ENCODE measurements at regions not wholly inside any gene's neighbourhood (a gene's known extent, or its start where the extent isn't known, plus 50 kb on each side); places are given as distances from the start of the nearest gene placed in this dataset.

- TF ChIP-seq CTCF (IDR thresholded peaks at IDR 0.05; ENCODE audit: borderline replicate concordance): no peak
- H3K4me1 ChIP-seq: peaks cover 7% of the 10 kb centered on the region
Measured at GRCh38 chr10:4532011-4532410, 294.0 kb upstream of the AKR1E2 start.

GRCh38 chr10:4529266-4529665 lies 296.7 kb upstream of the AKR1E2 start:
- Histone ChIP-seq H3K27me3 (ENCODE audit: low read depth) (no peaks in the 10 kb centered on the region), H3K4me3 (no peak overlapping the region), H3K9me3 (replicated peaks) (no peaks in the 10 kb centered on the region), H3K27ac (replicated peaks) (no peak overlapping the region), H3K4me1 (peaks cover 16% of the 10 kb centered on the region), H3K36me3 (no peaks in the 10 kb centered on the region)
- intact Hi-C loops (cut with micrococcal nuclease): no loop called here
- TF ChIP-seq CTCF (IDR thresholded peaks at IDR 0.05; ENCODE audit: borderline replicate concordance): no peak
- no peak for DNase-seq

More at GRCh38 chr10:4532011-4532410, 294.0 kb upstream of the AKR1E2 start:
- Histone ChIP-seq H3K4me3 (no peak overlapping the region), H3K36me3 (no peaks in the 10 kb centered on the region), H3K27me3 (ENCODE audit: low read depth) (no peaks in the 10 kb centered on the region), H3K27ac (replicated peaks) (peak overlapping the region; percentile 25), H3K9me3 (replicated peaks) (peaks cover 5% of the 10 kb centered on the region)
- intact Hi-C loops (cut with micrococcal nuclease): no loop called here
- no peak for DNase-seq

- H3K4me3 ChIP-seq: no peak overlapping the region
- no peak for DNase-seq
- no peaks in the 10 kb centered on the region for H3K36me3 ChIP-seq
- no peak for TF ChIP-seq CTCF (IDR thresholded peaks at IDR 0.05; ENCODE audit: borderline replicate concordance)
- no peaks in the 10 kb centered on the region for H3K27me3 ChIP-seq (ENCODE audit: low read depth)
- no peaks in the 10 kb centered on the region for H3K9me3 ChIP-seq (replicated peaks)
- H3K4me1 ChIP-seq: peaks cover 16% of the 10 kb centered on the region
- no peak overlapping the region for H3K27ac ChIP-seq (replicated peaks)
- intact Hi-C loops (cut with micrococcal nuclease): no loop called here
Measured at GRCh38 chr10:4527281-4527970, 298.6 kb upstream of the AKR1E2 start.

- TF ChIP-seq CTCF (IDR thresholded peaks at IDR 0.05; ENCODE audit: borderline replicate concordance): no peak
- peaks cover 16% of the 10 kb centered on the region for H3K4me1 ChIP-seq
- intact Hi-C loops (cut with micrococcal nuclease): no loop called here
- no peak overlapping the region for H3K4me3 ChIP-seq
- H3K9me3 ChIP-seq (replicated peaks): no peaks in the 10 kb centered on the region
- DNase-seq: no peak
- no peaks in the 10 kb centered on the region for H3K27me3 ChIP-seq (ENCODE audit: low read depth)
- no peaks in the 10 kb centered on the region for H3K36me3 ChIP-seq
- no peak overlapping the region for H3K27ac ChIP-seq (replicated peaks)
Measured at GRCh38 chr10:4526311-4526731, 299.7 kb upstream of the AKR1E2 start.

- peaks cover 16% of the 10 kb centered on the region for H3K4me1 ChIP-seq
- TF ChIP-seq CTCF (IDR thresholded peaks at IDR 0.05; ENCODE audit: borderline replicate concordance): no peak
- intact Hi-C loops (cut with micrococcal nuclease): no loop called here
- no peaks in the 10 kb centered on the region for H3K36me3 ChIP-seq
- no peak overlapping the region for H3K27ac ChIP-seq (replicated peaks)
- no peaks in the 10 kb centered on the region for H3K27me3 ChIP-seq (ENCODE audit: low read depth)
- no peak for DNase-seq
- no peaks in the 10 kb centered on the region for H3K9me3 ChIP-seq (replicated peaks)
- H3K4me3 ChIP-seq: no peak overlapping the region
Measured at GRCh38 chr10:4525103-4525502, 300.9 kb upstream of the AKR1E2 start.

Measured in left ventricle myocardium inferior (tissue), 1 donor.